HL-60/S4 (cell line): ENCODE measurements at regions not wholly inside any gene's neighbourhood (a gene's known extent, or its start where the extent isn't known, plus 50 kb on each side); places are given as distances from the start of the nearest gene placed in this dataset.
"Not testable (repeated sequence)": the region's sequence is repeated elsewhere in the genome, so short reads cannot be mapped to it uniquely, and the experiment has no call there.

Experiments used
- in situ Hi-C: fragments of 300-500 bp; cut with MboI; formaldehyde crosslinking; loops from 2 replicates; pipeline ENCODE4 v1.14.3; 2022; ENCODE audit warnings: low sequenced_read_pairs

DNA sequence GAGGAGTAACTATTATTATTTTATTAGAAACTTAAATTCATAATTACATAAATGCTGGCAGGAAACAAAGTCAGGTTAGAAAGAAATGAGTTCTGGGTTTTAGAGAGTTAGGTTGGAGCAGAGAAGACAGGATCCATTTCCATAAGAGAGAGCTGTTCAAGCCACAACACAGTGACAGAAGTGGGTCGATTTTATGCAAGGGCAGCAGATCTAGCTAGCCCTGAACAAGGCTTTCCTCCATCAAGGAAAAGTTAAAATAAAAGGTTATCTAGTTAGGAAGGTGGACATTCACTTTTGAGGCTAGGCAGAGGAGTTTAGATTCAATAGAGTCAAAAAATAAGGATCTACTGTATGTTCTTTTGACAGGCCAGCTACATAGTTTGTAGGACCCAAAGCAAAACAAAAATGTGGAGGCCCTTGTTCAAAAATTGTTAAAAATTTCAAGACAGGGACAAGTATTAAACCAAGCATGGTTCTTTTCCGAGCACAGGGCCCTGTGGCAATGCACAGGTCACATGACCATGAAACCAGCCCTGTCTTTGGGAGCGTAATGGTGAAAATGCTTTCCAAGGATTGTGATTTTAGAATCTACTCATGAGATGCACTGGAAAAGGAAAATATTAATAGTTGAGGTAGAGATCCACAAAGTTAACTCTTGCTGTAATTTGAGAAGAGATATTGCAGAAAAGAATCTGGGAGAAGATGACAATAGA, 91.2 kb upstream of the CREB1 start:
- in situ Hi-C loops = no loop called here

DNA sequence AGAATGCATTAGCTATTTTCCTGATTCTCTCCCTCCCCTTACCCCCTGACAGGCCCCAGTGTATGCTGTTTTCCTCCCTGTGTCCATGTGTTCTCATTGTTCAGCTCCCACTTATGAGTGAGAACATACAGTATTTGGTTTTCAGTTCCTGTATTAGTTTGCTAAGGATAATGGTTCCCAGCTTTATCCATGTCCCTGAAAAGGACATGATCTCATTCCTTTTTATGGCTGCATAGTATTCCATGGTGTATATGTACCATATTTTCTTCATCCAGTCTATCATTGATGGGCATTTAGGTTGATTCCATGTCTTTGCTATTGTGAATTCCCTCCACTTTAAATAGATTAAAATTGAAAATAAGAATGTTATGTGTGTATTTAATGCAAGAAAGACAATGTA, 89.9 kb upstream of the CREB1 start:
- in situ Hi-C loops = not testable (repeated sequence)

DNA sequence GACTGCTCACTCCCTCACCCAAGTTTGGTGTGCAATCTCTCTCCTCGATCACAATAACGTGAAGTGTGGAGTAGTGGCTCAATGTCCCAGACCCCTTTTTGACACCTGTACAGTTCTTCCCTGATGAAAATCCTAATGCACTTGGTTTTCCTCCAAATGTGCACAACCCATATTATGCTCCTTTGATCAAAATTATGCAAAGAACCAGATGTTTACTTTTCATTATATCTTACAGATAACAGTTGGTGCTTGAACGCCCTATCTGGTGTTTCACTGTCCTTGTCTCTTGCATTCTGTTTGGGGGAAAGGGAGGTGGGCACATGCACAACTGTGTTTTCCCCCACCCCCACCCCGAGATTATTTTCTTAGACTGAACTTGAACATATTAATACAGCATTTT, 85.0 kb upstream of the CREB1 start:
- in situ Hi-C loops = no loop called here

DNA sequence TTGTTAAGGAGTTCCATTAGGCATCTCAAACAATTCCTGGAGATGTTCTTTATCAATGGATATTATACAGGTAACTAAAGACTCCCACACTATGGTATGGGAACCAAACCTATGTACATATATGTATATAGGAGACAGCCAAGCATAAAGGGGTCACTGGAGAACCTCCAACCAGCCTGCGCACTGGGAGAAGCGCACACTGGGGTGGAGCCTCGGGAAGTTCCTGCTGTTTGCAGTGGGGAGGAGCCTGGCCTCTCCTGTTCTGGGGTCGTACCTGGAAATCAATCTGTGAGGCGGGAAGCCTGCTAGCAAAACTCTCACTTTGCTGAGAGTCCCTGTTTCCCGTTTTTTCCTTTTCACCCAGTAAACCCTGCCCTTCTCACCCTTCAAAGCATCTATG, 83.1 kb upstream of the CREB1 start:
- in situ Hi-C loops = no loop called here

DNA sequence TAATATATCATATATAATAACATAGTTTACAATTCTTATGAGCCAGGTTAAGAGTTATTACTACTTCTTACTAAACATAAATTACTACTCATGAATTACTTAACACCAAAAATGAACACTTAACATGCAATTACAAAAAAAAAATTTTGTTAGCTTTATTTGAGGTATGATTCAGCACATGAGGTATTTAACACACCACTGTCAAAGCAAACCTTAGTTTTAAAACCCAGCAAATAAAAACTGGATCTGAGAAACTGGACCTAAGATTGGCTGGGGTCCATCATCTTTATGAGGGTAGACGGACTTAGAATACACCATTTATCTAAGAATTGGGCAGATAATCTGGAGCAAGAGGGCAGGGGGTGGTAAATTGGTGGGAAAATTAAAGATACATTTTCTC, 81.8 kb upstream of the CREB1 start:
- in situ Hi-C loops = no loop called here

DNA sequence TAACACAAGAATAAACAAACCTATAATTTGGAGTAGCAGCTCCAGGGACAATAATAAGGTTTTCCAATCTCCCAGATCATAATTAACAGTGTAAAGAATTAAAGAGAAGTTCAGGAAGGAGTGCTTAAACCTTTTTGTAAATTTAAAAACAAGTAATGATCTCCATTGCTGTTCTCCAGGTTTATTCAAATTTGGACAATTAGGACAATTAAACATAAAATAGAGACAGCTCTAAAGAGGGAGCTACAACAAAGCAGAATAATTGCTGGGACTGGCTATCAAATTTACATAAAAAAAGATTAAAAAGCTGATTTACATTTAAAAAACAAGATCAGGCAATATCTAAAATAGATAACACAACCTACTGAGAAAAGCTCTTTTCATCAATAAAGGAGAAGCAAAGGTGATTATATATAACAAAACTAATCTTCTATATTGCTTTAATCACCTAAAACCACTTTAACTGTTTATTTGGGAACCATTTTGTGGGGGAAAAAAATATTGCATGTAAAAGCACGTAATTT, 80.1 kb upstream of the CREB1 start:
- in situ Hi-C loops = no loop called here

DNA sequence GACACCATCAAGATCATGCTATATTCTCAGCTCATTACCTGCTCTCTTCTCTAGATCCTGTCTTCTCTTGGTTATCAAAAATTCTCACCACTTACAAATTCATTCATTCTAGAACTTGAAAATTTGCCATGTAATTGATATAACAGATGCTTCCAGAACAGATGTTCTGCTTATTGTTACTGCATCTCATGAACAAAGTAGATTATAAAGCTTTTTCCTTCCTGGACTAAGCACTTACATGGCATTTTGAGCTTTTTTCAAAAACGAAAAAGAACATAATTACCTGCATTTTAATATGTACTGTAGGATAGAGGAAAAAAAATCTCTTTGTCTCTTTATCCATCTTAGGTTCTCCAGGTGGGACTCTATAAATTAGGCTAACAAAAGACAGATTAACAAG, 79.6 kb upstream of the CREB1 start:
- in situ Hi-C loops = no loop called here

DNA sequence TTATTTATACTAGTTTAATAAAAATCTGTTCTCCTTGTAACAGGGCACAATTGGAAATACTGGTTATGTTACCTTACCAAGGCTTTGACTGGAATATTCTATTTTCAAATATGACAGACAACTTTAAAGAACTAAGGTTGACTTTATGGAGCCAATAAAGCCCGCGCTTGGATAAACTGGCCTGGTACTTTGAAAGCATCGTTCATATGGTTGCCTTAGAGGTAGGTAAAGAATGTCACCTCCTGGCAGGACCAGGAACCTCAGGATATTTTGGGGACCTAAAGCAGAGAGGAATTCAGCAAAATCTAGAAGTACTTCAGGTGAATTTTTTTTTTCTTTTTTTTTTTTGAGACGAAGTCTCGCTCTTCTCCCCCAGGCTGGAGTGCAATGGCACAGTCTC, 71.2 kb upstream of the CREB1 start:
- in situ Hi-C loops = no loop called here

DNA sequence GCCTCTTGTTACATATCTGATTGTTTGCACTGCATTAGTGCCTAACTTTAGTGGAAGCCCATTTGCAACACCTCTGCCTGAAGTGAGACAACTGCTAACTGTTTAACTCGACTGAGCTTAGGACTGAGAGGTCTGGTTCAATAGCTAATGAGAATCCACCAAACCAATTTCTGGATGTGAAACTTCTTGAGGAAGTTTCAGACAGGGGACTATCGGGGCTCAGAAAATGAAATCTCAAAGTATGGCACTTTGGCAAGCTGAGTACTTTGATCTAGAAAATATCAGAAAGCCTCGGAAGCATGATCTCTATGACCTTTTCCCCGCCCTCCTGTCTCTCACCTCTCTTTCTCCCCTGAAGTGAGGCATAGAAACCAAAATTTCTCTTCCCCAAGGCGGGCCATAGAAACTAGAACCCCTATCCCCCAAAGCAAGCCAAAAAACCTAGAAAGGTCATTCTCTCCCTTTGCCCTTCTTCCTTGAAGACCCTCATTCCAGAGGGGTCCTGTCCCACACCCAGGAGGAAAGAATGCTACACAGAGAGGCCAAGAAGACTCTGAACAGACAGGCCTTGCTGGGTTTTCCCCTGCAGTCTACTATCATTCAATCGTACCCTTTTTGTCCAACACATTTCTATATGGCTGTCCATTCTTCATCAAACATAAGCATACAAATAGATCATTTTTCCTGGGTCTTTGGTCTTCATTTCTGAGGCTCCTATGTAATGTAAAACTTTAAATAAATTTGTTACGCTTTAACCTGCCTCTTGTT, 69.6 kb upstream of the CREB1 start:
- in situ Hi-C loops = no loop called here

DNA sequence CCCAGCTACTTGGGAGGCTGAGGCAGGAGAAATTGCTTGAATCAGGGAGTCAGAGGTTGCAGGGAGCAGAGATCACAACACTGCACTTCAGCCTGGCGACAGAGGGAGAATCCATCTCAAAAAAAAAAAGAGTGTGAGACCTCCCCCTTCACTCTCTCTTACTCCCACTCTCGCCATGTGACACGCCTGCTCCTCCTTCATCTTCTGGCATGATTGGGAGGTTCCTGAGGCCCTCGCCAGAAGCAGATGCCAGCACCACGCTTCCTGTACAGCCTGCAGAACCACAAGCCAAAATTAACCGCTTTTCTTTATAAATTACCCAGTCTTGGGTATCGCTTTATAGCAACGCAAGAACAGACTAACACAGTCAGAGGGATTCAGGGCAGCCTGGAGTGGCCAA, 66.3 kb upstream of the CREB1 start:
- in situ Hi-C loops = no loop called here

DNA sequence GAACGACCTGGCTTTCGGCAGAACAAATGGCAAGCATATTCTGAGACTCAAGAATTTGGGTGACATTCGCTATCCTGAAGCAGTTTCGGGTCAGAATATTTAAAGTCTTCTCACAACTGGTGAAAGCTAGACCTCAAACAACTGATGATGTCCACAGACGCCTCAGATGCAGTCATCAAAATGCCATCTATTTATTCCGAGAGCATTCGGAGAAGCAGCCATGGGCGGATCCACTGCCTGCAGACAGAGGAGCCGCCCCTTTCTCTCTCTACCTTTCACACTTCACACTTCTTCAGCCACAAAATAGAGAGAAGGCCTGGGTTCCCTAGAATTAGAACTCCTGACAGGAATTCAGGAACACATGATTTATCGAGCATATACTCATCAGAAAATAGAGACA, 65.8 kb upstream of the CREB1 start:
- in situ Hi-C loops = no loop called here

DNA sequence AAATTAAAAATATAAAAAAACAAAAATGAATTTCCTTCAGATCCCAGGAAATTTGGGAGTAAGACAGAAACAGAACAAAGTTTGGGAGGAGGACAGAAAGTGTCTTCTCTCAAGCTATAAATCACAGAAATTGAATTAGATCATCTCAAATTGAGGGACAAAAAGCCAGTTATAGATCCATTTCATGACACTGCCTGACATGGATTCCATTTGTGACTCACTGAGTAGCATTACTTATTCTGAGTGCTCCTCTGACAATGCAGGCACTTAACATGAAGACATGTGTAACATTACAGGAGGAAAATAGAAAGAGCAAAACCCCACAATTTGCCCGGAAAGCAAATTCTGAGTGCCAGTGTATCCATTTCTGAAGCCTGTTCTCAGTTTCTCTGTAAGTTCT, 63.9 kb upstream of the CREB1 start:
- in situ Hi-C loops = no loop called here

DNA sequence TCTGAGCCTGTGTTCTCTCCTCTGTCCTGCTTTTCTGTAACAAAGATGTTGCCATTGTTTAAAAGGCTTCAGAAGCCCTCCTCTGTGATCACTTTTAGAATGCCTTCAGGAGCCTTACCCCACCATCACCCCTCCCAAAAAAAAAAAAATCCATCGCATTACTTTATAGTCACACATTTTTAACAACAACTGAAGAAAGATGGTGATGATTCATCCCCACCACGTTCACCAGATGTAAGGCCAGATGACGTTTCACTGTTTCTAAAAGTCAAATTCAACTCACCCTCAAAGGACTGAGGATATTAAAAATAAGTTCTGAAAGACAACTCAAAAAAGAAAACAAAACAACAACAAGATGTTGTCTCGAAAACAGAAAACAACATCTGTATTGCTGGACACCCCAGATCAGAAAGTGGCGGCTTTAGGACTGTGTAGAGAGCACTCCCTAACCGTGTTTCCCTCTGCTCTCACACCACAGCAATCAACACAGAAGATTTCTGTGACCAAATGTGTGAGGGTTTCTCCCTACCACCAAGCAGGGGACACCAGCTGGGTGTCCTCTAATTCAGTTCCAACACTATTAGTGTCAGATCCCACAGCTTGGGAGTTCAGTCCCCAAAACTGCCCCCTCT, 61.9 kb upstream of the CREB1 start:
- in situ Hi-C loops = no loop called here

DNA sequence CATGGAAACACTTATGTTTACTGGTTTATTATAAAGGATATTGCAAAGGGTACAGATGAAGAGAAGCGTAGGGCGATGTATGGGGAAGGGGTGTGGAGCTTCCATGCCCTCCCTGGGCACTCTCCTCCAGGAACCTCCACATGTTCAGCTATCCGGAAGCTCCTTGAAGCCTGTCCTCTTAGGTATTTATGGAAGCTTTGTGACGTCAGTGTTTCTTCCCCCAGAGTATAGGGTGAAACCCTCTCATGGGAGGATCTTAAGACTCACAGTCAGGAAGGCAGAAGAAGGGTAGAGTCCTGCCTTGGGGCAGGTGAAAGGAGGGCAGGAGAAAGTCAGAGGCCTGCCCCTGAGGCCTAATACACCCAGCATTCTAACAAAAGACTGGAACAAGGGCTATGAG, 61.3 kb upstream of the CREB1 start:
- in situ Hi-C loops = no loop called here

DNA sequence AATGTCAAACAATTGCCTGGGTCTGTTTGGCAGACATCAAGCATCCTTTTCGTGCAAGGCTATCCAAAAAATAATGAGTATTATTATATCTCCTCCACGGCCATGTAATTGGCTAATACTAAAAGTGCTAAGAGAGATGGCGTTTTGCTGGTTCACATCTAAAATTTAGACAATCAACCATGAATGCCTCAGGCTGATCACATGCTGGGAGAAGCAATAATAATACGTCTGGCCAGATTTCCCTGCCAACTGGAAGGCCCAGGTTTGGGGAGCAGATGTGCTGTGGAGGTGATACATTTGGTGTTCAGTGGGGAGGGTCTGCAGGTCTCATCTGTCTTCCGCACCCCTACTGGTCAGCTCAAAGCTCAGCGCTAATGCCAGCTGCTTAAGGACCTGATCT, 60.3 kb upstream of the CREB1 start:
- in situ Hi-C loops = no loop called here

DNA sequence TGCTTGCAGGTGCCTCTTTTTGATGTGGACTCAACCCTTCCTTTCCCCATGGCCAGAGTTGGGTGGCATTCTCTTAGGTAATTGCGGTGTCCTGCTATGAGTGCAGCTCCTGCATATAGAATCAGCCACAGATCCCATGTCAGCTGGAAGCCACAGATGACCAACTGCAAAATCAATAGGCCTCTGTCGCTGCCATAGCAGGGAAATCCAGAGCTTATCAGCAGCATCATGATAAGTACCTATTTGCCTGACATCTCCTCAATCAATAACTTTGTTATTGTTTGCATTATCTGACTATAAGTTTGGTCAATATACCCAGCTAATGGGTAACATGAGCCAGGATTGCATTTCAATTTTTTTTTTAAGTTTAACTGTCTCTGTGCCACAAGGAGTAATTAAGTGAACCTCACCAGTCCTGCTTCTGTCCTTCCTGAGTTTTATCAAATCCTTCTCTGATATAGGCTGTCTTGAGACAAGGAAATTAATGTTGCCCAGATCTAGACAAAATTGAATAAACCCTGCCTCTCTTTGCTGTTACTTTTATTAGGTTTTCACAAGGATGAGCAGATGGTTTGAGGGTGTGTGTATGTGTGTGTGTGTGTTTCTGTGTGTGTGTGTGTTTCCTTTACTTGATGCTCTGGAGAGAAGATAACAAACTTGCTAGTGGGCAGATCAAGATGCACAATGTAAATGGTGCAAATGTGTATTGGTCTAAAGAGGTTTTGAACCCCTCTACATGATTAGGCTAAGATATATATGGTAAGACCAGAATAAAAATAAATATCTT, 59.6 kb upstream of the CREB1 start:
- in situ Hi-C loops = loop anchor here (5.0 to 10.0 kb wide), 3 partner anchors 488 to 778 kb away; no protein-coding TSS in a partner anchor

DNA sequence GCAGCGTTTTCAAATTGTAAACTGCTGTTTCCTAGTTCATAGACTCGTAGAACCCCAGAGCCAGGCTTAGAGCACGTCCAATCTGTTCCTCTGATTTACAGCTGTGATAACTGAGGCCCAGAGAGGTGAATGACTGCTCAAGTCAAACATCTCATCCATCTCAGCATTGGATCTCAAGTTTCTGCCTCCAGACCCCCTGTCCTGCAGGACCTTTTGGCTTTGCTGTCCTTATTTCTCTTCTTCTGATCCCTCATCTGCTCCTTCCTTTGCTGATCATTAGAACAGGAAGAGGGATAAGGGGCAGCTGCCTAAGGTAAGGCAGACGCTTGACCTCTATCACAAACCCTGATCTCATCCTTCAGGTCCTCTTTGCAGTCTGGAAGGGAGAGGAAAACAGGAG, 58.5 kb upstream of the CREB1 start:
- in situ Hi-C loops = loop anchor here (5.0 to 10.0 kb wide), 3 partner anchors 489 to 779 kb away; no protein-coding TSS in a partner anchor

DNA sequence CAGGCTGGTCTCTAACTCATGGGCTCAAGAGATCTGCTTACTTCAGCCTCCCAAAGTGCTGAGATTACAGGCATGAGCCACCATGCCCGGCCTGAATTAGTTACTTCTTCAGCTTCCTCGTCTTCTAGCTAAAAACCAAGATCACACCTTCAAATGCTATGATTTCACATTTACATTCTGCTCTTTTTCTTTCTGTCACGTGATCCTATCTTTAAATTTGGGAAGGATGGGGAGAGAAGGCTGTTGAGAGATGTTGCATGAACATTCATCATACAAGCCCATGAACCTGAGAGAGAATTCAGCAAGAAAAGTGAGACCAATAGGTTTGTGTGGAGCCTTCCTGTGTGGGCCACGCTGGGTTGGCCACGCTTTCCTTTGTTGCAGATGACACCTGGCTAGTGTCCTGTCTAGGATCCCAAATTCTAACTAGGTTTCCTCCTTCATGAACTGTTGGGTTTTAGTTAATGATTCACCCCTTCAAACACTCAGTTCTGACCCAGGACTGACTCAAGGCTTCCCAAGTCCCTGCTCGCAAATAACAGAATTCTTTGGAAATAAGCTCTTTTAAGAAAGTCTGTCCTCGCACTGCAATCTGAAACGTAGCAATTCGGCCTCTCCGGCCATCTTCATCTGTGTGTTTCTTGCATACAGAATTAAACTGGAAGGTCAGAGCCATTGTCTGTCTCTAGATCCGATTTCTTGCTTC, 57.3 kb upstream of the CREB1 start:
- in situ Hi-C loops = loop anchor here (5.0 to 10.0 kb wide), 3 partner anchors 490 to 780 kb away; no protein-coding TSS in a partner anchor

DNA sequence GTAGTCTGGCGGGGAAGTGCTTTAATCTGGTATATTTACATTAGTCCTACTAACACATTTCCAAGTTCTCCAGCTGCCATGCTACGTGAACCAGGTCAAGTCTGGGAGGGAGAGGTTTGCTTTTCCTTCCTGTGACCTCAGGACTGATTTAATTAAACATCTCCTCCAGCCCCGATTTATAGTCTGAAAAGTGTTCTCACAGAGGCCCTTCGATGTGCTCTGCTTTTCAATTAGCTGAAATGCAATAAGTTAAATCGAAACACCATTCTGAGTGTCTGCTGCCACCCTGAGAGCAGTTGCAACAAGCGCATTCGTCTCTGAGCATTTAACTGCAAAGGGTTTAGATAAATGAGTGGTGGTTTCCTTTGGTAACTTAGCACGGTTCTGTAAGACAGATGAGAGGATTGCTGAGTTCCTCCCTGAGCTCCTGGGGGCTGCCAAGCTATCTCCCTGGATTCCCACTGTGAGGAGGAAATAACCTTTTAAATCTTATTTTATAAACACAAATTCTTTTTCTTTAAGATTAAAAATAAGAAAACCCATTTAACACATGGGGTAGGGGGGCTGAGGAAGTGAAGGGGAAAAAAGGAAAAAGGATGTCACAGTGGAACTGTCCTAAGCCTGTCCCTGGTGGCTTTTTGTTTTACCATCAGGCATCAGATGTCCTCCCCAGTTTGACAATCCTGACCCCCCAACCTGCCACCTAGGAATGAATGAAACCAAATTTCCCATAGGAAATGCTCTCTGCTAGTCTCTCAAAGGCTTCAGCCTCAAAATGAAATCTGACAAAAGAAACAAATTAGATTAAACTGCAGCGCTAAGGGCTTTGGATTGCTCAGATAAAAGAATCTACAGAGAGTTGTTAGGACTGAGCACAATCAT, 56.5 kb upstream of the CREB1 start:
- in situ Hi-C loops = loop anchor here (5.0 to 10.0 kb wide), 3 partner anchors 491 to 781 kb away; no protein-coding TSS in a partner anchor
